Mammary epithelial cell (primary cell): ENCODE measurements at regions not wholly inside any gene's neighbourhood (a gene's known extent, or its start where the extent isn't known, plus 50 kb on each side); places are given as distances from the start of the nearest gene placed in this dataset.

Source experiments
- CTCF ChIP-seq, 2 donors: IDR thresholded peaks in 1 of 2; conservative IDR thresholded peaks in 1 of 2; 2 replicates each; pipeline ENCODE4 v1.5.1; 2011 to 2012; ENCODE audit warnings: inconsistent platforms in 2 of 2, low read length in 2 of 2, mild to moderate bottlenecking in 2 of 2, control low read depth in 1 of 2, low read depth in 1 of 2; ENCODE audit not compliant: insufficient read depth in 1 of 2; ENCODE audit errors: extremely low read depth in 1 of 2
- EZH2 ChIP-seq: IDR thresholded peaks from 2 replicates; pipeline ENCODE4 v1.6.1; 2012; ENCODE audit warnings: low read length, inconsistent platforms, borderline replicate concordance

GRCh38 chr13:99652141-99652540, 150.9 kb downstream of the TM9SF2 start:
- no peak for TF ChIP-seq CTCF (conservative IDR thresholded peaks at IDR 0.05 in 1 of 2, IDR thresholded peaks at IDR 0.05 in 1 of 2; ENCODE audit: extremely low read depth in 1 of 2, insufficient read depth in 1 of 2, low read depth in 1 of 2, low read length in 2 of 2)
- TF ChIP-seq EZH2: no peak
